ENCODE measurements at regions not wholly inside any gene's neighbourhood (a gene's known extent, or its start where the extent isn't known, plus 50 kb on each side); places are given as distances from the start of the nearest gene placed in this dataset.

GRCh38 chr5:167311340-167311739, 980.1 kb upstream of the WWC1 start:
- TF ChIP-seq EZH2 (IDR thresholded peaks at IDR 0.05) (no peak), POLR2AphosphoS5 (IDR thresholded peaks at IDR 0.05; ENCODE audit: borderline replicate concordance, low read depth, low read length) (no peak)
